WERI-Rb-1 (cell line): ENCODE measurements at regions not wholly inside any gene's neighbourhood (a gene's known extent, or its start where the extent isn't known, plus 50 kb on each side); places are given as distances from the start of the nearest gene placed in this dataset.
"Not testable (repeated sequence)": the region's sequence is repeated elsewhere in the genome, so short reads cannot be mapped to it uniquely, and the experiment has no call there.

Experiments
- DNase-seq: peaks from one replicate; pipeline ENCODE4 v3.0.0-alpha.2; 2020
- H3K27ac ChIP-seq: fragments of 250-450 bp; sonication (Bioruptor Pico); 2 replicates; pipeline ENCODE4 v1.5.1; 2020; ENCODE audit warnings: mild to moderate bottlenecking, moderate library complexity
- H3K27me3 ChIP-seq: fragments of 250-450 bp; sonication (Bioruptor Pico); 2 replicates; pipeline ENCODE4 v1.5.1; 2021; ENCODE audit warnings: mild to moderate bottlenecking, low read depth, moderate library complexity; ENCODE audit not compliant: insufficient read depth, severe bottlenecking
- H3K36me3 ChIP-seq: fragments of 250-450 bp; sonication (Bioruptor Pico); 2 replicates; pipeline ENCODE4 v1.5.1; 2020; ENCODE audit warnings: mild to moderate bottlenecking, moderate library complexity
- H3K4me3 ChIP-seq: 2 replicates; pipeline ENCODE4 v1.5.1; 2011; ENCODE audit warnings: low read depth, mild to moderate bottlenecking, control low read depth, low read length
- H3K9me3 ChIP-seq: fragments of 250-450 bp; sonication (Bioruptor Pico); 2 replicates; pipeline ENCODE4 v1.5.1; 2021; ENCODE audit warnings: mild to moderate bottlenecking, moderate library complexity; ENCODE audit not compliant: severe bottlenecking
- CTCF ChIP-seq: IDR thresholded peaks from 2 replicates; pipeline ENCODE4 v1.5.1; 2011; ENCODE audit warnings: low read depth, mild to moderate bottlenecking, control low read depth, inconsistent platforms, low read length

GRCh38 chr9:32200241-32200640 lies 184.2 kb upstream of the ACO1 start:
- no peaks in the 10 kb centered on the region for H3K9me3 ChIP-seq
- no peaks in the 10 kb centered on the region for H3K36me3 ChIP-seq
- TF ChIP-seq CTCF = no peak
- H3K4me3 ChIP-seq = no peak overlapping the region
- H3K27ac ChIP-seq = no peak overlapping the region
- DNase-seq = no peak
- no peaks in the 10 kb centered on the region for H3K27me3 ChIP-seq

GRCh38 chr9:32200896-32201295 lies 183.5 kb upstream of the ACO1 start:
- Histone ChIP-seq H3K27ac (no peak overlapping the region), H3K27me3 (no peaks in the 10 kb centered on the region), H3K9me3 (no peaks in the 10 kb centered on the region), H3K4me3 (no peak overlapping the region), H3K36me3 (no peaks in the 10 kb centered on the region)
- no peak for DNase-seq
- TF ChIP-seq CTCF = no peak

- not testable (repeated sequence) for DNase-seq, H3K4me3 ChIP-seq, H3K36me3 ChIP-seq, H3K27me3 ChIP-seq, H3K27ac ChIP-seq, H3K9me3 ChIP-seq
Observed at GRCh38 chr9:32209164-32209563, 175.3 kb upstream of the ACO1 start.

GRCh38 chr9:32218100-32218767 lies 166.2 kb upstream of the ACO1 start:
- Histone ChIP-seq H3K9me3 (no peaks in the 10 kb centered on the region), H3K27me3 (peaks cover 6% of the 10 kb centered on the region), H3K36me3 (no peaks in the 10 kb centered on the region), H3K27ac (no peak overlapping the region), H3K4me3 (no peak overlapping the region)
- DNase-seq = no peak
- no peak for TF ChIP-seq CTCF

- DNase-seq = no peak
- H3K27ac ChIP-seq = no peak overlapping the region
- no peaks in the 10 kb centered on the region for H3K36me3 ChIP-seq
- peaks cover 6% of the 10 kb centered on the region for H3K27me3 ChIP-seq
- H3K4me3 ChIP-seq = no peak overlapping the region
- no peak for TF ChIP-seq CTCF
- no peaks in the 10 kb centered on the region for H3K9me3 ChIP-seq
Observed at GRCh38 chr9:32220750-32221149, 163.7 kb upstream of the ACO1 start.

GRCh38 chr9:32234451-32234850 lies 150.0 kb upstream of the ACO1 start:
- TF ChIP-seq CTCF = no peak
- no peaks in the 10 kb centered on the region for H3K36me3 ChIP-seq
- no peak overlapping the region for H3K4me3 ChIP-seq
- H3K9me3 ChIP-seq = no peaks in the 10 kb centered on the region
- no peaks in the 10 kb centered on the region for H3K27me3 ChIP-seq
- no peak for DNase-seq
- no peak overlapping the region for H3K27ac ChIP-seq
